HEK293 (cell line): ENCODE measurements at regions not wholly inside any gene's neighbourhood (a gene's known extent, or its start where the extent isn't known, plus 50 kb on each side); places are given as distances from the start of the nearest gene placed in this dataset.

ENCODE experiments used
- FEZF1 ChIP-seq: fragments of 450-650 bp; formaldehyde crosslinking; IDR thresholded peaks from 2 replicates; pipeline ENCODE4 v1.5.1; 2016; ENCODE audit warnings: missing biosample characterization, missing genetic modification characterization
- PRDM1 ChIP-seq: fragments of 450-650 bp; formaldehyde crosslinking; IDR thresholded peaks from 2 replicates; pipeline ENCODE4; 2016; ENCODE audit warnings: missing biosample characterization, missing genetic modification characterization
- PRDM4 ChIP-seq: fragments of 450-650 bp; formaldehyde crosslinking; IDR thresholded peaks from 2 replicates; pipeline ENCODE4 v1.5.1; 2017; ENCODE audit warnings: missing biosample characterization, missing genetic modification characterization
- PRDM6 ChIP-seq: fragments of 450-650 bp; formaldehyde crosslinking; IDR thresholded peaks from 2 replicates; pipeline ENCODE4 v1.5.1; 2017; ENCODE audit warnings: missing biosample characterization, missing genetic modification characterization
- RBAK ChIP-seq: fragments of 450-650 bp; formaldehyde crosslinking; IDR thresholded peaks from 2 replicates; pipeline ENCODE4 v1.5.1; 2016; ENCODE audit warnings: missing biosample characterization, missing genetic modification characterization
- SALL2 ChIP-seq: fragments of 450-650 bp; formaldehyde crosslinking; IDR thresholded peaks from 2 replicates; pipeline ENCODE4 v1.5.0; 2017; ENCODE audit warnings: missing biosample characterization, mild to moderate bottlenecking, missing genetic modification characterization, borderline replicate concordance
- ZBTB17 ChIP-seq: fragments of 450-650 bp; formaldehyde crosslinking; IDR thresholded peaks from 2 replicates; pipeline ENCODE4 v1.5.1; 2016; ENCODE audit warnings: missing biosample characterization, missing genetic modification characterization
- ZBTB21 ChIP-seq: fragments of 450-650 bp; formaldehyde crosslinking; IDR thresholded peaks from 2 replicates; pipeline ENCODE4 v1.5.1; 2017; ENCODE audit warnings: missing biosample characterization, missing genetic modification characterization
- ZBTB8A ChIP-seq: fragments of 450-650 bp; formaldehyde crosslinking; IDR thresholded peaks from 2 replicates; pipeline ENCODE4 v1.5.1; 2016; ENCODE audit warnings: missing biosample characterization, missing genetic modification characterization
- ZEB2 ChIP-seq: fragments of 450-650 bp; formaldehyde crosslinking; IDR thresholded peaks from 2 replicates; pipeline ENCODE4 v1.5.1; 2016; ENCODE audit warnings: missing biosample characterization, missing genetic modification characterization
- ZNF175 ChIP-seq: fragments of 450-650 bp; formaldehyde crosslinking; IDR thresholded peaks from 2 replicates; pipeline ENCODE4 v1.5.1; 2016; ENCODE audit warnings: missing biosample characterization, missing genetic modification characterization
- ZNF2 ChIP-seq: fragments of 450-650 bp; formaldehyde crosslinking; IDR thresholded peaks from 2 replicates; pipeline ENCODE4 v1.5.1; 2016; ENCODE audit warnings: missing biosample characterization, missing genetic modification characterization
- ZNF23 ChIP-seq: fragments of 450-650 bp; formaldehyde crosslinking; IDR thresholded peaks from 2 replicates; pipeline ENCODE4 v1.5.1; 2016; ENCODE audit warnings: missing biosample characterization, missing genetic modification characterization, borderline replicate concordance
- ZNF26 ChIP-seq: fragments of 450-650 bp; formaldehyde crosslinking; IDR thresholded peaks from 2 replicates; pipeline ENCODE4 v1.5.1; 2016; ENCODE audit warnings: missing biosample characterization, missing genetic modification characterization
- ZNF398 ChIP-seq: fragments of 450-650 bp; formaldehyde crosslinking; IDR thresholded peaks from 2 replicates; pipeline ENCODE4 v1.5.1; 2017; ENCODE audit warnings: missing biosample characterization, missing genetic modification characterization
- ZNF473 ChIP-seq: fragments of 450-650 bp; formaldehyde crosslinking; IDR thresholded peaks from 2 replicates; pipeline ENCODE4 v1.5.1; 2017; ENCODE audit warnings: missing biosample characterization, missing genetic modification characterization
- ZNF513 ChIP-seq: fragments of 450-650 bp; IDR thresholded peaks from 2 replicates; pipeline ENCODE4 v1.5.1; 2018; ENCODE audit warnings: missing biosample characterization, missing genetic modification characterization
- ZNF514 ChIP-seq: fragments of 450-650 bp; formaldehyde crosslinking; IDR thresholded peaks from 2 replicates; pipeline ENCODE4 v1.5.1; 2016; ENCODE audit warnings: missing biosample characterization, missing genetic modification characterization
- ZNF529 ChIP-seq: fragments of 450-650 bp; formaldehyde crosslinking; IDR thresholded peaks from 2 replicates; pipeline ENCODE4 v1.5.1; 2017; ENCODE audit warnings: missing genetic modification characterization, missing biosample characterization; ENCODE audit not compliant: insufficient replicate concordance
- ZNF548 ChIP-seq: fragments of 450-650 bp; formaldehyde crosslinking; IDR thresholded peaks from 2 replicates; pipeline ENCODE4 v1.5.1; 2016; ENCODE audit warnings: missing biosample characterization, missing genetic modification characterization
- ZNF580 ChIP-seq: fragments of 450-650 bp; formaldehyde crosslinking; IDR thresholded peaks from 2 replicates; pipeline ENCODE4 v1.5.1; 2016; ENCODE audit warnings: missing biosample characterization, missing genetic modification characterization
- ZNF596 ChIP-seq: fragments of 450-650 bp; IDR thresholded peaks from 2 replicates; pipeline ENCODE4 v1.5.0; 2018; ENCODE audit warnings: missing biosample characterization, mild to moderate bottlenecking, missing genetic modification characterization, moderate library complexity
- ZNF600 ChIP-seq: fragments of 450-650 bp; formaldehyde crosslinking; IDR thresholded peaks from 2 replicates; pipeline ENCODE4 v1.5.1; 2016; ENCODE audit warnings: missing biosample characterization, missing genetic modification characterization
- ZNF623 ChIP-seq: fragments of 450-650 bp; formaldehyde crosslinking; IDR thresholded peaks from 2 replicates; pipeline ENCODE4 v1.5.1; 2016; ENCODE audit warnings: missing biosample characterization, missing genetic modification characterization
- ZNF660 ChIP-seq: fragments of 450-650 bp; IDR thresholded peaks from 2 replicates; pipeline ENCODE4 v1.5.1; 2018; ENCODE audit warnings: missing biosample characterization, mild to moderate bottlenecking, missing genetic modification characterization
- ZNF677 ChIP-seq: fragments of 450-650 bp; IDR thresholded peaks from 2 replicates; pipeline ENCODE4 v1.5.0; 2018; ENCODE audit warnings: missing biosample characterization, mild to moderate bottlenecking, missing genetic modification characterization, moderate library complexity
- ZNF692 ChIP-seq: fragments of 450-650 bp; formaldehyde crosslinking; IDR thresholded peaks from 2 replicates; pipeline ENCODE4 v1.5.1; 2016; ENCODE audit warnings: missing biosample characterization, missing genetic modification characterization
- ZNF701 ChIP-seq: fragments of 450-650 bp; formaldehyde crosslinking; IDR thresholded peaks from 2 replicates; pipeline ENCODE4 v1.5.1; 2016; ENCODE audit warnings: missing biosample characterization, missing genetic modification characterization
- ZNF707 ChIP-seq: fragments of 450-650 bp; formaldehyde crosslinking; IDR thresholded peaks from 2 replicates; pipeline ENCODE4 v1.5.1; 2016; ENCODE audit warnings: missing biosample characterization, missing genetic modification characterization
- ZNF747 ChIP-seq: fragments of 450-650 bp; formaldehyde crosslinking; IDR thresholded peaks from 2 replicates; pipeline ENCODE4 v1.5.1; 2016; ENCODE audit warnings: missing biosample characterization, missing genetic modification characterization

- TF ChIP-seq SALL2 (tag by site-specific recombination) (no peak), ZNF747 (tag by site-specific recombination) (no peak), ZNF514 (tag by site-specific recombination) (no peak), ZNF548 (tag by site-specific recombination) (no peak), ZNF692 (tag by site-specific recombination) (peak; percentile 54; the same call in 1 of the 2 replicates), PRDM6 (tag by site-specific recombination) (no peak), ZNF2 (tag by site-specific recombination) (peak; percentile 92), ZNF707 (tag by site-specific recombination) (no peak), ZNF660 (peak; percentile 89), PRDM1 (tag by site-specific recombination) (0 out of 2 replicates have a peak, but pooled peaks have one; percentile 39), ZNF677 (tag by site-specific recombination) (no peak), ZNF580 (tag by site-specific recombination) (peak; percentile 92), ZNF513 (tag by site-specific recombination) (no peak), ZNF529 (no peak), ZNF623 (tag by site-specific recombination) (no peak), RBAK (tag by site-specific recombination) (no peak), ZNF175 (tag by site-specific recombination) (no peak), ZNF23 (tag by site-specific recombination) (no peak), ZNF473 (tag by site-specific recombination) (no peak), ZBTB17 (tag by site-specific recombination) (peak; percentile 99), ZNF398 (no peak), FEZF1 (peak; percentile 85), PRDM4 (no peak; the same call in 1 of the 2 replicates), ZBTB21 (tag by site-specific recombination) (no peak), ZNF596 (tag by site-specific recombination) (no peak), ZBTB8A (peak; percentile 64), ZNF600 (tag by site-specific recombination) (peak; percentile 78; the same call in 1 of the 2 replicates), ZNF701 (tag by site-specific recombination) (no peak), ZNF26 (no peak), ZEB2 (tag by site-specific recombination) (peak; percentile 81)
These were observed 139.8 kb downstream of the OR2B2 start (continued) for GRCh38 chr6:27772261-27773001.
